HCT116 (cell line): ENCODE measurements at regions not wholly inside any gene's neighbourhood (a gene's known extent, or its start where the extent isn't known, plus 50 kb on each side); places are given as distances from the start of the nearest gene placed in this dataset.

Experiments
- ATAC-seq: fragments of 200-7000 bp; cut with Tn5 transposase; 2 replicates; pipeline ENCODE4 v1.9.1; 2020; ENCODE audit warnings: mild to moderate bottlenecking, moderate library complexity
- BruUV-seq: library from RNA; stranded (reverse); fragments of 400-500 nt; replicated peaks from 2 replicates; lab custom pipeline; 2021; lab: Mats Ljungman, UMichigan
- CTCF ChIA-PET: fragments of 300-600 bp; sonication (Branson Sonifier 250); formaldehyde crosslinking; loops from one replicate; lab custom pipeline; 2021; ENCODE audit warnings: antibody characterized with exemption; lab: Charles Lee
- POLR2A ChIA-PET: fragments of 300-600, 350-600 bp; sonication (Branson Sonifier 250); formaldehyde crosslinking; loops from one replicate; lab custom pipeline; 2021; ENCODE audit warnings: antibody characterized with exemption; lab: Charles Lee
- RAD21 ChIA-PET, 2 experiments: fragments of 300-600 bp; sonication (Branson Sonifier 250); formaldehyde crosslinking; loops; one replicate each; lab custom pipeline; 2023; ENCODE audit warnings: low total read pairs in 2 of 2; ENCODE audit not compliant: uncharacterized antibody in 2 of 2, unreplicated experiment in 2 of 2, low non-redundant PET in 1 of 2; lab: Charles Lee
- DNase-seq: peaks from one replicate; pipeline ENCODE4 v3.0.0-alpha.2; 2010; ENCODE audit warnings: low read depth, low spot score
- H2AFZ ChIP-seq: fragments of 200-600 bp; shearing (Covaris generic), sonication (generic); 2 replicates; pipeline ENCODE4 v1.6.1; 2017; ENCODE audit warnings: low read depth, mixed run types, mixed read lengths, antibody characterized with exemption, low read length; ENCODE audit not compliant: poor library complexity, severe bottlenecking
- H3K27ac ChIP-seq: 2 replicates; pipeline ENCODE4 v1.5.1; 2012; ENCODE audit warnings: low read depth, low read length
- H3K27me3 ChIP-seq: fragments of 200-600 bp; sonication (generic); 2 replicates; pipeline ENCODE4 v1.6.1; 2016; ENCODE audit warnings: mixed run types, low read length, mixed read lengths; ENCODE audit not compliant: insufficient read depth
- H3K36me3 ChIP-seq, 2 experiments: fragments of 200-500 bp in 1 of 2; fragments of 200-600 bp in 1 of 2; sonication (Bioruptor generic) in 1 of 2; sonication (generic) in 1 of 2; 2 replicates each; pipeline versions ENCODE4 v1.5.1 to v1.6.1; 2014 to 2016; ENCODE audit warnings: low read length in 2 of 2, inconsistent platforms in 1 of 2, mixed read lengths in 1 of 2, mixed run types in 1 of 2; ENCODE audit not compliant: insufficient read depth in 2 of 2, control insufficient read depth in 1 of 2
- H3K4me1 ChIP-seq, 2 experiments: fragments of 200-600 bp in 1 of 2; sonication (generic) in 1 of 2; 2 replicates each; pipeline versions ENCODE4 v1.5.1 to v1.6.1; 2012 to 2017; ENCODE audit warnings: low read length in 2 of 2, inconsistent platforms in 1 of 2, mild to moderate bottlenecking in 1 of 2, mixed read lengths in 1 of 2, mixed run types in 1 of 2, moderate library complexity in 1 of 2; ENCODE audit not compliant: insufficient read depth in 2 of 2, control insufficient read depth in 1 of 2
- H3K4me2 ChIP-seq: fragments of 200-600 bp; sonication (generic); 2 replicates; pipeline ENCODE4 v1.6.1; 2017; ENCODE audit warnings: mixed run types, low read length, mixed read lengths
- H3K4me3 ChIP-seq, 2 experiments: fragments of 200-600 bp in 1 of 2; sonication (generic) in 1 of 2; replicated peaks in 1 of 2; 2 replicates each; pipeline ENCODE4 v1.5.1; 2011 to 2016; ENCODE audit warnings: low read length in 2 of 2, control low read depth in 1 of 2, low read depth in 1 of 2, mild to moderate bottlenecking in 1 of 2, mixed read lengths in 1 of 2, mixed run types in 1 of 2
- H3K79me2 ChIP-seq: fragments of 200-600 bp; sonication (generic); 2 replicates; pipeline ENCODE4 v1.6.1; 2017; ENCODE audit warnings: mild to moderate bottlenecking, mixed run types, low read length, moderate library complexity, mixed read lengths; ENCODE audit not compliant: insufficient read depth
- H3K9ac ChIP-seq: fragments of 200-600 bp; sonication (generic); 2 replicates; pipeline ENCODE4 v1.6.1; 2016; ENCODE audit warnings: low read length, mixed read lengths
- H3K9me2 ChIP-seq: fragments of 200-600 bp; sonication (generic), shearing (Covaris generic); 2 replicates; pipeline ENCODE4 v1.6.1; 2017; ENCODE audit warnings: mixed run types, mild to moderate bottlenecking, moderate library complexity; ENCODE audit not compliant: insufficient read depth
- H3K9me3 ChIP-seq, 2 experiments: fragments of 200-500 bp in 1 of 2; fragments of 200-600 bp in 1 of 2; sonication (Bioruptor generic) in 1 of 2; sonication (generic) in 1 of 2; 2 replicates each; pipeline ENCODE4 v1.6.1; 2014 to 2017; ENCODE audit warnings: low read length in 2 of 2, mixed read lengths in 2 of 2, inconsistent platforms in 1 of 2, low read depth in 1 of 2, mild to moderate bottlenecking in 1 of 2, mixed run types in 1 of 2, moderate library complexity in 1 of 2; ENCODE audit not compliant: control insufficient read depth in 1 of 2, insufficient read depth in 1 of 2
- H4K20me1 ChIP-seq: fragments of 200-600 bp; sonication (generic), shearing (Covaris generic); 2 replicates; pipeline ENCODE4 v1.6.1; 2017; ENCODE audit warnings: mixed run types, mild to moderate bottlenecking, moderate library complexity; ENCODE audit not compliant: insufficient read depth
- CEBPB ChIP-seq: IDR thresholded peaks from 2 replicates; pipeline ENCODE4 v1.6.1; 2012; ENCODE audit warnings: low read depth
- ELF1 ChIP-seq: IDR thresholded peaks from 2 replicates; pipeline ENCODE4 v1.6.1; 2012; ENCODE audit warnings: low read depth, borderline replicate concordance
- EZH2 ChIP-seq: fragments of 200-600 bp; sonication (generic); IDR thresholded peaks from 2 replicates; pipeline ENCODE4 v1.6.1; 2017; ENCODE audit warnings: antibody characterized with exemption, mixed run types
- EZH2phosphoT487 ChIP-seq: fragments of 200-600 bp; IDR thresholded peaks from 2 replicates; pipeline ENCODE4 v1.6.1; 2018; ENCODE audit warnings: antibody characterized with exemption, borderline replicate concordance
- FOSL1 ChIP-seq: IDR thresholded peaks from 2 replicates; pipeline ENCODE4 v1.6.1; 2012; ENCODE audit warnings: low read depth
- POLR2AphosphoS5 ChIP-seq: IDR thresholded peaks from 2 replicates; pipeline ENCODE4 v1.6.1; 2011; ENCODE audit warnings: mild to moderate bottlenecking, low read depth, low read length, moderate library complexity
- RAD21 ChIP-seq: IDR thresholded peaks from 2 replicates; pipeline ENCODE4 v1.6.1; 2012; ENCODE audit warnings: low read depth, mild to moderate bottlenecking
- SIN3A ChIP-seq: IDR thresholded peaks from 2 replicates; pipeline ENCODE4 v1.6.1; 2012; ENCODE audit warnings: low read depth
- SP1 ChIP-seq: IDR thresholded peaks from 2 replicates; pipeline ENCODE4 v1.6.1; 2012; ENCODE audit warnings: low read depth
- SRF ChIP-seq: IDR thresholded peaks from 2 replicates; pipeline ENCODE4 v1.6.1; 2012; ENCODE audit warnings: low read depth
- TCF7L2 ChIP-seq: IDR thresholded peaks from 2 replicates; pipeline ENCODE4 v1.7.0; 2011; ENCODE audit warnings: borderline replicate concordance, inconsistent platforms; ENCODE audit not compliant: insufficient read depth, insufficient read length; ENCODE audit errors: extremely low read depth
- ZFX ChIP-seq: fragments of 450-650 bp; IDR thresholded peaks from 2 replicates; pipeline ENCODE4 v1.6.1; 2017
- intact Hi-C: fragments of 100-400 bp; cut with micrococcal nuclease; formaldehyde crosslinking; loops from 2 replicates; pipeline ENCODE4 v1.10.0; 2022
- TF ChIP-seq, protein P1 (sequence below): IDR thresholded peaks from 2 replicates; pipeline ENCODE4 v1.6.1; 2012
- TF ChIP-seq, protein P2 (sequence below): IDR thresholded peaks from 2 replicates; pipeline ENCODE4 v1.6.1; 2011; ENCODE audit warnings: mild to moderate bottlenecking, low read length, moderate library complexity; ENCODE audit not compliant: insufficient replicate concordance; ENCODE audit errors: extremely low read depth
- TF ChIP-seq, protein P3 (sequence below): IDR thresholded peaks from 2 replicates; pipeline ENCODE4 v1.6.1; 2012; ENCODE audit warnings: low read depth

DNA sequence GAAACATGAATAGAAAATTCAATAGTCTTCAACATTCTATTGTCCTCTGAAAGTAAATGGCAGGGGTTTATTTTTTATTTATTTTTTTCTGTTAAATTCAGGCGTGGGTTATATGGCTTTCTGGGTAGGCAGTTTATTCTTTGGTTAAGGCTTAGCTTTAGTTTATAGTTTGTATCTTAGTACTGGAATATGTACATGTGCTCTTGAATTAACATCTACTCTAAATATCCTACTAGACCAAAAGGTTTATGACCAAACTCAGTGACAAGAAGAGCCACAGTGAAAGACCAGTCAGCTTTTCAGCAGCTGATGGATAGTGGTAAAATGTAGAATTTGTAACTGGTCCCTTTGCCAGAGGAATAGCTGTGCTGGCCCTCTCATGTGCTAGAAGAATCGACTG, 62.0 kb upstream of the DAB2 start:
- Histone ChIP-seq H4K20me1 (no peaks in the 10 kb centered on the region), H3K9ac (no peak overlapping the region)
- RAD21 ChIA-PET, result no interaction called here
- TF ChIP-seq SP1 (no peak), FOSL1 (no peak), TCF7L2 (no peak), EZH2 (no peak), ELF1 (no peak), POLR2AphosphoS5 (no peak)
- TF ChIP-seq, protein P1, sequence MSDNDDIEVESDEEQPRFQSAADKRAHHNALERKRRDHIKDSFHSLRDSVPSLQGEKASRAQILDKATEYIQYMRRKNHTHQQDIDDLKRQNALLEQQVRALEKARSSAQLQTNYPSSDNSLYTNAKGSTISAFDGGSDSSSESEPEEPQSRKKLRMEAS, result no peak
- TF ChIP-seq, all 23 proteins: peak for 0
- H3K4me1 ChIP-seq, result no peaks in the 10 kb centered on the region
- H3K9me2 ChIP-seq, result no peaks in the 10 kb centered on the region
- CTCF ChIA-PET, result interaction anchor here (0.5 kb wide), 1 partner anchor 1193 kb away, joined by 5 read pairs; the partner anchor contains the start of gene PTGER4
- H3K27ac ChIP-seq, result no peak overlapping the region
- H3K9me3 ChIP-seq, result no peaks in the 10 kb centered on the region; a peak in 2 of 4 replicates
- no peak for DNase-seq
- H3K4me2 ChIP-seq, result no peak overlapping the region
- no peaks in the 10 kb centered on the region for H3K79me2 ChIP-seq
- ATAC-seq, result no peak
- H3K4me3 ChIP-seq, result no peak overlapping the region
- intact Hi-C loops, result no loop called here
- H3K36me3 ChIP-seq, result no peaks in the 10 kb centered on the region
- H3K27me3 ChIP-seq, result no peaks in the 10 kb centered on the region
- BruUV-seq, result no TSS peak
- POLR2A ChIA-PET, result no interaction called here
- no peak overlapping the region for H2AFZ ChIP-seq

DNA sequence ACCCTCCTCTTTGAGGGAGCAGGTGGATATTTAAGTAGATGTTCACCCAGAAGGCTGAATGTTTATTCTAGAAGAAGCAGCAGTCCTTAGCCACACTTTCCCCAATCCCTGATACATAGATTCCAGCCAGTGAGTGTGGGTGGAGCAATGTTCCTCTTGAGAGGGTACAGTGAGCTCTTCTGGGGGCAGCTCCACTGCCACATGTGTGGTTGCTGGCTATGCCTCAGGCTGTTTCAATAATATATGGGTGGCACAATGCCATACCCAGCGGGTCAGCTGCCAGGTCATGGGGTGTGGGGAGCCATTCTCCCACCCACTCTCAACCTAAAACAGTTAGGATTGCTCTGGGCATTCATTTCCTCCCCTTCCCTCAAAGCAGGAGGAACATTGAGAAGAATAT, 61.6 kb upstream of the DAB2 start:
- ChIA-PET RAD21 (no interaction called here), POLR2A (no interaction called here), CTCF (interaction anchor here (0.5 kb wide), 1 partner anchor 1193 kb away, joined by 5 read pairs; the partner anchor contains the start of gene PTGER4)
- H2AFZ ChIP-seq, result no peak overlapping the region
- no peak overlapping the region for H3K4me3 ChIP-seq
- H3K79me2 ChIP-seq, result no peaks in the 10 kb centered on the region
- H3K9me3 ChIP-seq, result no peaks in the 10 kb centered on the region; a peak in 2 of 4 replicates
- no peaks in the 10 kb centered on the region for H3K4me1 ChIP-seq
- H3K4me2 ChIP-seq, result no peak overlapping the region
- no peaks in the 10 kb centered on the region for H3K9me2 ChIP-seq
- H3K27ac ChIP-seq, result no peak overlapping the region
- H3K27me3 ChIP-seq, result no peaks in the 10 kb centered on the region
- no peaks in the 10 kb centered on the region for H3K36me3 ChIP-seq
- BruUV-seq, result no TSS peak
- H3K9ac ChIP-seq, result no peak overlapping the region
- DNase-seq (no peak), ATAC-seq (no peak)
- H4K20me1 ChIP-seq, result no peaks in the 10 kb centered on the region
- intact Hi-C loops, result no loop called here
- TF ChIP-seq ZFX, result no peak
- no peak for TF ChIP-seq SIN3A
- TF ChIP-seq POLR2AphosphoS5, result no peak
- TF ChIP-seq, protein P2, sequence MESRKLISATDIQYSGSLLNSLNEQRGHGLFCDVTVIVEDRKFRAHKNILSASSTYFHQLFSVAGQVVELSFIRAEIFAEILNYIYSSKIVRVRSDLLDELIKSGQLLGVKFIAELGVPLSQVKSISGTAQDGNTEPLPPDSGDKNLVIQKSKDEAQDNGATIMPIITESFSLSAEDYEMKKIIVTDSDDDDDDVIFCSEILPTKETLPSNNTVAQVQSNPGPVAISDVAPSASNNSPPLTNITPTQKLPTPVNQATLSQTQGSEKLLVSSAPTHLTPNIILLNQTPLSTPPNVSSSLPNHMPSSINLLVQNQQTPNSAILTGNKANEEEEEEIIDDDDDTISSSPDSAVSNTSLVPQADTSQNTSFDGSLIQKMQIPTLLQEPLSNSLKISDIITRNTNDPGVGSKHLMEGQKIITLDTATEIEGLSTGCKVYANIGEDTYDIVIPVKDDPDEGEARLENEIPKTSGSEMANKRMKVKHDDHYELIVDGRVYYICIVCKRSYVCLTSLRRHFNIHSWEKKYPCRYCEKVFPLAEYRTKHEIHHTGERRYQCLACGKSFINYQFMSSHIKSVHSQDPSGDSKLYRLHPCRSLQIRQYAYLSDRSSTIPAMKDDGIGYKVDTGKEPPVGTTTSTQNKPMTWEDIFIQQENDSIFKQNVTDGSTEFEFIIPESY, result no peak
- no peak for TF ChIP-seq EZH2phosphoT487
- TF ChIP-seq SRF, result no peak
- TF ChIP-seq, protein P1, result no peak
- TF ChIP-seq SP1, result no peak
- TF ChIP-seq TCF7L2, result no peak
- no peak for TF ChIP-seq RAD21
- no peak for TF ChIP-seq FOSL1
- TF ChIP-seq CEBPB, result no peak
- TF ChIP-seq, protein P3, sequence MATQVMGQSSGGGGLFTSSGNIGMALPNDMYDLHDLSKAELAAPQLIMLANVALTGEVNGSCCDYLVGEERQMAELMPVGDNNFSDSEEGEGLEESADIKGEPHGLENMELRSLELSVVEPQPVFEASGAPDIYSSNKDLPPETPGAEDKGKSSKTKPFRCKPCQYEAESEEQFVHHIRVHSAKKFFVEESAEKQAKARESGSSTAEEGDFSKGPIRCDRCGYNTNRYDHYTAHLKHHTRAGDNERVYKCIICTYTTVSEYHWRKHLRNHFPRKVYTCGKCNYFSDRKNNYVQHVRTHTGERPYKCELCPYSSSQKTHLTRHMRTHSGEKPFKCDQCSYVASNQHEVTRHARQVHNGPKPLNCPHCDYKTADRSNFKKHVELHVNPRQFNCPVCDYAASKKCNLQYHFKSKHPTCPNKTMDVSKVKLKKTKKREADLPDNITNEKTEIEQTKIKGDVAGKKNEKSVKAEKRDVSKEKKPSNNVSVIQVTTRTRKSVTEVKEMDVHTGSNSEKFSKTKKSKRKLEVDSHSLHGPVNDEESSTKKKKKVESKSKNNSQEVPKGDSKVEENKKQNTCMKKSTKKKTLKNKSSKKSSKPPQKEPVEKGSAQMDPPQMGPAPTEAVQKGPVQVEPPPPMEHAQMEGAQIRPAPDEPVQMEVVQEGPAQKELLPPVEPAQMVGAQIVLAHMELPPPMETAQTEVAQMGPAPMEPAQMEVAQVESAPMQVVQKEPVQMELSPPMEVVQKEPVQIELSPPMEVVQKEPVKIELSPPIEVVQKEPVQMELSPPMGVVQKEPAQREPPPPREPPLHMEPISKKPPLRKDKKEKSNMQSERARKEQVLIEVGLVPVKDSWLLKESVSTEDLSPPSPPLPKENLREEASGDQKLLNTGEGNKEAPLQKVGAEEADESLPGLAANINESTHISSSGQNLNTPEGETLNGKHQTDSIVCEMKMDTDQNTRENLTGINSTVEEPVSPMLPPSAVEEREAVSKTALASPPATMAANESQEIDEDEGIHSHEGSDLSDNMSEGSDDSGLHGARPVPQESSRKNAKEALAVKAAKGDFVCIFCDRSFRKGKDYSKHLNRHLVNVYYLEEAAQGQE, result no peak
